HCT116 (cell line): ENCODE measurements at regions not wholly inside any gene's neighbourhood (a gene's known extent, or its start where the extent isn't known, plus 50 kb on each side); places are given as distances from the start of the nearest gene placed in this dataset.

ENCODE experiments used
- ATAC-seq: fragments of 200-7000 bp; cut with Tn5 transposase; 2 replicates; pipeline ENCODE4 v1.9.1; 2020; ENCODE audit warnings: mild to moderate bottlenecking, moderate library complexity
- BruUV-seq: library from RNA; stranded (reverse); fragments of 400-500 nt; replicated peaks from 2 replicates; lab custom pipeline; 2021; lab: Mats Ljungman, UMichigan
- CTCF ChIA-PET: fragments of 300-600 bp; sonication (Branson Sonifier 250); formaldehyde crosslinking; loops from one replicate; lab custom pipeline; 2021; ENCODE audit warnings: antibody characterized with exemption; lab: Charles Lee
- POLR2A ChIA-PET: fragments of 300-600, 350-600 bp; sonication (Branson Sonifier 250); formaldehyde crosslinking; loops from one replicate; lab custom pipeline; 2021; ENCODE audit warnings: antibody characterized with exemption; lab: Charles Lee
- RAD21 ChIA-PET, 2 experiments: fragments of 300-600 bp; sonication (Branson Sonifier 250); formaldehyde crosslinking; loops; one replicate each; lab custom pipeline; 2023; ENCODE audit warnings: low total read pairs in 2 of 2; ENCODE audit not compliant: uncharacterized antibody in 2 of 2, unreplicated experiment in 2 of 2, low non-redundant PET in 1 of 2; lab: Charles Lee
- DNase-seq: peaks from one replicate; pipeline ENCODE4 v3.0.0-alpha.2; 2010; ENCODE audit warnings: low read depth, low spot score
- H2AFZ ChIP-seq: fragments of 200-600 bp; shearing (Covaris generic), sonication (generic); 2 replicates; pipeline ENCODE4 v1.6.1; 2017; ENCODE audit warnings: low read depth, mixed run types, mixed read lengths, antibody characterized with exemption, low read length; ENCODE audit not compliant: poor library complexity, severe bottlenecking
- H3K27ac ChIP-seq: 2 replicates; pipeline ENCODE4 v1.5.1; 2012; ENCODE audit warnings: low read depth, low read length
- H3K27me3 ChIP-seq: fragments of 200-600 bp; sonication (generic); 2 replicates; pipeline ENCODE4 v1.6.1; 2016; ENCODE audit warnings: mixed run types, low read length, mixed read lengths; ENCODE audit not compliant: insufficient read depth
- H3K36me3 ChIP-seq, 2 experiments: fragments of 200-500 bp in 1 of 2; fragments of 200-600 bp in 1 of 2; sonication (Bioruptor generic) in 1 of 2; sonication (generic) in 1 of 2; 2 replicates each; pipeline versions ENCODE4 v1.5.1 to v1.6.1; 2014 to 2016; ENCODE audit warnings: low read length in 2 of 2, inconsistent platforms in 1 of 2, mixed read lengths in 1 of 2, mixed run types in 1 of 2; ENCODE audit not compliant: insufficient read depth in 2 of 2, control insufficient read depth in 1 of 2
- H3K4me1 ChIP-seq, 2 experiments: fragments of 200-600 bp in 1 of 2; sonication (generic) in 1 of 2; 2 replicates each; pipeline versions ENCODE4 v1.5.1 to v1.6.1; 2012 to 2017; ENCODE audit warnings: low read length in 2 of 2, inconsistent platforms in 1 of 2, mild to moderate bottlenecking in 1 of 2, mixed read lengths in 1 of 2, mixed run types in 1 of 2, moderate library complexity in 1 of 2; ENCODE audit not compliant: insufficient read depth in 2 of 2, control insufficient read depth in 1 of 2
- H3K4me2 ChIP-seq: fragments of 200-600 bp; sonication (generic); 2 replicates; pipeline ENCODE4 v1.6.1; 2017; ENCODE audit warnings: mixed run types, low read length, mixed read lengths
- H3K4me3 ChIP-seq, 2 experiments: fragments of 200-600 bp in 1 of 2; sonication (generic) in 1 of 2; replicated peaks in 1 of 2; 2 replicates each; pipeline ENCODE4 v1.5.1; 2011 to 2016; ENCODE audit warnings: low read length in 2 of 2, control low read depth in 1 of 2, low read depth in 1 of 2, mild to moderate bottlenecking in 1 of 2, mixed read lengths in 1 of 2, mixed run types in 1 of 2
- H3K79me2 ChIP-seq: fragments of 200-600 bp; sonication (generic); 2 replicates; pipeline ENCODE4 v1.6.1; 2017; ENCODE audit warnings: mild to moderate bottlenecking, mixed run types, low read length, moderate library complexity, mixed read lengths; ENCODE audit not compliant: insufficient read depth
- H3K9ac ChIP-seq: fragments of 200-600 bp; sonication (generic); 2 replicates; pipeline ENCODE4 v1.6.1; 2016; ENCODE audit warnings: low read length, mixed read lengths
- H3K9me2 ChIP-seq: fragments of 200-600 bp; sonication (generic), shearing (Covaris generic); 2 replicates; pipeline ENCODE4 v1.6.1; 2017; ENCODE audit warnings: mixed run types, mild to moderate bottlenecking, moderate library complexity; ENCODE audit not compliant: insufficient read depth
- H3K9me3 ChIP-seq, 2 experiments: fragments of 200-500 bp in 1 of 2; fragments of 200-600 bp in 1 of 2; sonication (Bioruptor generic) in 1 of 2; sonication (generic) in 1 of 2; 2 replicates each; pipeline ENCODE4 v1.6.1; 2014 to 2017; ENCODE audit warnings: low read length in 2 of 2, mixed read lengths in 2 of 2, inconsistent platforms in 1 of 2, low read depth in 1 of 2, mild to moderate bottlenecking in 1 of 2, mixed run types in 1 of 2, moderate library complexity in 1 of 2; ENCODE audit not compliant: control insufficient read depth in 1 of 2, insufficient read depth in 1 of 2
- H4K20me1 ChIP-seq: fragments of 200-600 bp; sonication (generic), shearing (Covaris generic); 2 replicates; pipeline ENCODE4 v1.6.1; 2017; ENCODE audit warnings: mixed run types, mild to moderate bottlenecking, moderate library complexity; ENCODE audit not compliant: insufficient read depth
- EGR1 ChIP-seq: IDR thresholded peaks from 2 replicates; pipeline ENCODE4 v1.6.1; 2012; ENCODE audit warnings: low read depth
- EZH2 ChIP-seq: fragments of 200-600 bp; sonication (generic); IDR thresholded peaks from 2 replicates; pipeline ENCODE4 v1.6.1; 2017; ENCODE audit warnings: antibody characterized with exemption, mixed run types
- EZH2phosphoT487 ChIP-seq: fragments of 200-600 bp; IDR thresholded peaks from 2 replicates; pipeline ENCODE4 v1.6.1; 2018; ENCODE audit warnings: antibody characterized with exemption, borderline replicate concordance
- FOSL1 ChIP-seq: IDR thresholded peaks from 2 replicates; pipeline ENCODE4 v1.6.1; 2012; ENCODE audit warnings: low read depth
- JUND ChIP-seq: IDR thresholded peaks from 2 replicates; pipeline ENCODE4 v1.6.1; 2012
- SIN3A ChIP-seq: IDR thresholded peaks from 2 replicates; pipeline ENCODE4 v1.6.1; 2012; ENCODE audit warnings: low read depth
- SP1 ChIP-seq: IDR thresholded peaks from 2 replicates; pipeline ENCODE4 v1.6.1; 2012; ENCODE audit warnings: low read depth
- SRF ChIP-seq: IDR thresholded peaks from 2 replicates; pipeline ENCODE4 v1.6.1; 2012; ENCODE audit warnings: low read depth
- YY1 ChIP-seq: IDR thresholded peaks from 2 replicates; pipeline ENCODE4 v1.6.1; 2011; ENCODE audit warnings: low read length, low read depth, moderate library complexity, mild to moderate bottlenecking; ENCODE audit not compliant: insufficient replicate concordance; ENCODE audit errors: extremely low read depth
- ZFX ChIP-seq: fragments of 450-650 bp; IDR thresholded peaks from 2 replicates; pipeline ENCODE4 v1.6.1; 2017
- ZNF274 ChIP-seq: fragments of 200-500 bp; sonication (Bioruptor generic); IDR thresholded peaks from 2 replicates; pipeline ENCODE4 v1.6.1; 2014; ENCODE audit warnings: mild to moderate bottlenecking, low read depth, low read length, inconsistent platforms
- intact Hi-C: fragments of 100-400 bp; cut with micrococcal nuclease; formaldehyde crosslinking; loops from 2 replicates; pipeline ENCODE4 v1.10.0; 2022
- TF ChIP-seq, protein P1 (sequence below): IDR thresholded peaks from 2 replicates; pipeline ENCODE4 v1.6.1; 2012; ENCODE audit warnings: low read depth

- Histone ChIP-seq H3K4me2 (no peak overlapping the region), H3K27me3 (no peaks in the 10 kb centered on the region), H3K36me3 (no peaks in the 10 kb centered on the region), H3K9me3 (0 out of 4 replicates have a peak, but pooled peaks cover 0 to 4% of the 10 kb centered on the region in 2 experiments), H3K4me1 (no peaks in the 10 kb centered on the region), H3K9ac (no peak overlapping the region), H3K9me2 (no peaks in the 10 kb centered on the region), H4K20me1 (no peaks in the 10 kb centered on the region), H2AFZ (no peak overlapping the region), H3K27ac (no peak overlapping the region), H3K4me3 (no peak overlapping the region), H3K79me2 (no peaks in the 10 kb centered on the region)
- ChIA-PET POLR2A (no interaction called here), RAD21 (no interaction called here), CTCF (no interaction called here)
- ATAC-seq (no peak), DNase-seq (no peak)
- intact Hi-C loops, result no loop called here
- BruUV-seq, result no TSS peak
- TF ChIP-seq EZH2 (no peak), EGR1 (no peak), ZFX (no peak), FOSL1 (no peak), EZH2phosphoT487 (no peak), ZNF274 (no peak), SIN3A (no peak), YY1 (no peak), JUND (no peak), SP1 (no peak), SRF (no peak)
- TF ChIP-seq, protein P1, sequence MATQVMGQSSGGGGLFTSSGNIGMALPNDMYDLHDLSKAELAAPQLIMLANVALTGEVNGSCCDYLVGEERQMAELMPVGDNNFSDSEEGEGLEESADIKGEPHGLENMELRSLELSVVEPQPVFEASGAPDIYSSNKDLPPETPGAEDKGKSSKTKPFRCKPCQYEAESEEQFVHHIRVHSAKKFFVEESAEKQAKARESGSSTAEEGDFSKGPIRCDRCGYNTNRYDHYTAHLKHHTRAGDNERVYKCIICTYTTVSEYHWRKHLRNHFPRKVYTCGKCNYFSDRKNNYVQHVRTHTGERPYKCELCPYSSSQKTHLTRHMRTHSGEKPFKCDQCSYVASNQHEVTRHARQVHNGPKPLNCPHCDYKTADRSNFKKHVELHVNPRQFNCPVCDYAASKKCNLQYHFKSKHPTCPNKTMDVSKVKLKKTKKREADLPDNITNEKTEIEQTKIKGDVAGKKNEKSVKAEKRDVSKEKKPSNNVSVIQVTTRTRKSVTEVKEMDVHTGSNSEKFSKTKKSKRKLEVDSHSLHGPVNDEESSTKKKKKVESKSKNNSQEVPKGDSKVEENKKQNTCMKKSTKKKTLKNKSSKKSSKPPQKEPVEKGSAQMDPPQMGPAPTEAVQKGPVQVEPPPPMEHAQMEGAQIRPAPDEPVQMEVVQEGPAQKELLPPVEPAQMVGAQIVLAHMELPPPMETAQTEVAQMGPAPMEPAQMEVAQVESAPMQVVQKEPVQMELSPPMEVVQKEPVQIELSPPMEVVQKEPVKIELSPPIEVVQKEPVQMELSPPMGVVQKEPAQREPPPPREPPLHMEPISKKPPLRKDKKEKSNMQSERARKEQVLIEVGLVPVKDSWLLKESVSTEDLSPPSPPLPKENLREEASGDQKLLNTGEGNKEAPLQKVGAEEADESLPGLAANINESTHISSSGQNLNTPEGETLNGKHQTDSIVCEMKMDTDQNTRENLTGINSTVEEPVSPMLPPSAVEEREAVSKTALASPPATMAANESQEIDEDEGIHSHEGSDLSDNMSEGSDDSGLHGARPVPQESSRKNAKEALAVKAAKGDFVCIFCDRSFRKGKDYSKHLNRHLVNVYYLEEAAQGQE, result no peak
Observed at GRCh38 chr7:98528079-98528478, 89.0 kb upstream of the NPTX2 start.
